ENCODE measurements at regions not wholly inside any gene's neighbourhood (a gene's known extent, or its start where the extent isn't known, plus 50 kb on each side); places are given as distances from the start of the nearest gene placed in this dataset.

GRCh38 chr2:142320067-142320466 lies 189.3 kb upstream of the LRP1B start:
- no peak overlapping the region for H3K4me3 ChIP-seq (ENCODE audit: low read length)
- no peak for DNase-seq (ENCODE audit: low read depth)
- TF ChIP-seq, protein P1, sequence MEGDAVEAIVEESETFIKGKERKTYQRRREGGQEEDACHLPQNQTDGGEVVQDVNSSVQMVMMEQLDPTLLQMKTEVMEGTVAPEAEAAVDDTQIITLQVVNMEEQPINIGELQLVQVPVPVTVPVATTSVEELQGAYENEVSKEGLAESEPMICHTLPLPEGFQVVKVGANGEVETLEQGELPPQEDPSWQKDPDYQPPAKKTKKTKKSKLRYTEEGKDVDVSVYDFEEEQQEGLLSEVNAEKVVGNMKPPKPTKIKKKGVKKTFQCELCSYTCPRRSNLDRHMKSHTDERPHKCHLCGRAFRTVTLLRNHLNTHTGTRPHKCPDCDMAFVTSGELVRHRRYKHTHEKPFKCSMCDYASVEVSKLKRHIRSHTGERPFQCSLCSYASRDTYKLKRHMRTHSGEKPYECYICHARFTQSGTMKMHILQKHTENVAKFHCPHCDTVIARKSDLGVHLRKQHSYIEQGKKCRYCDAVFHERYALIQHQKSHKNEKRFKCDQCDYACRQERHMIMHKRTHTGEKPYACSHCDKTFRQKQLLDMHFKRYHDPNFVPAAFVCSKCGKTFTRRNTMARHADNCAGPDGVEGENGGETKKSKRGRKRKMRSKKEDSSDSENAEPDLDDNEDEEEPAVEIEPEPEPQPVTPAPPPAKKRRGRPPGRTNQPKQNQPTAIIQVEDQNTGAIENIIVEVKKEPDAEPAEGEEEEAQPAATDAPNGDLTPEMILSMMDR (IDR thresholded peaks at IDR 0.05; ENCODE audit: insufficient read depth, low read depth, low read length, missing control alignments): no peak

GRCh38 chr2:142316049-142316448 lies 185.2 kb upstream of the LRP1B start:
- no peak for DNase-seq (ENCODE audit: low read depth)
- TF ChIP-seq, protein P1 (IDR thresholded peaks at IDR 0.05; ENCODE audit: insufficient read depth, low read depth, low read length, missing control alignments): no peak
- no peak overlapping the region for H3K4me3 ChIP-seq (ENCODE audit: low read length)

DNA sequence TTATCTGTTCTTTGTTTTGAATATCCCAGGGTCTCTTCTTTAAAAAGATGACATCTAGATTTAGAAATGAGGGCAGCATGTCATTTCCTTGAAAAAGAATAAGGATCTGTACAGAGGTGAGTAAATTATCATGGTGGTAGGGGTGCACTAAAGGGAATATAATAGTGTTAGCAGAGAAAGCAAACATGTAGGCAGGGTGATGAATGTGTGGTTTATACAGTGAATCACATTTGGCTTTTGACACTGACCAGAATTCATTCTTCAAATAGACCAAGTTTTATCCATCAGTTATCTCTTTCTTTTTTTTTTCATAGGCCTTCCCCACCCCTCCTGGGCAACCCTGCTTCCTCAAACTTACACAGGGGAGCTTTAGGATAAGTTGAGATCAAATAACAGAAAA lies 184.5 kb upstream of the LRP1B start:
- DNase-seq (ENCODE audit: low read depth): no peak
- TF ChIP-seq, protein P1 (IDR thresholded peaks at IDR 0.05; ENCODE audit: insufficient read depth, low read depth, low read length, missing control alignments): no peak
- H3K4me3 ChIP-seq (ENCODE audit: low read length): no peak overlapping the region

- no peak for DNase-seq (ENCODE audit: low read depth)
- H3K4me3 ChIP-seq (ENCODE audit: low read length): no peak overlapping the region
- TF ChIP-seq, protein P1 (IDR thresholded peaks at IDR 0.05; ENCODE audit: insufficient read depth, low read depth, low read length, missing control alignments): no peak
Observed at GRCh38 chr2:142314164-142314563, 183.3 kb upstream of the LRP1B start.

- TF ChIP-seq, protein P1 (IDR thresholded peaks at IDR 0.05; ENCODE audit: insufficient read depth, low read depth, low read length, missing control alignments): no peak
- no peak for DNase-seq (ENCODE audit: low read depth)
- no peak overlapping the region for H3K4me3 ChIP-seq (ENCODE audit: low read length)
Observed at GRCh38 chr2:142310530-142310929, 179.7 kb upstream of the LRP1B start.

DNA sequence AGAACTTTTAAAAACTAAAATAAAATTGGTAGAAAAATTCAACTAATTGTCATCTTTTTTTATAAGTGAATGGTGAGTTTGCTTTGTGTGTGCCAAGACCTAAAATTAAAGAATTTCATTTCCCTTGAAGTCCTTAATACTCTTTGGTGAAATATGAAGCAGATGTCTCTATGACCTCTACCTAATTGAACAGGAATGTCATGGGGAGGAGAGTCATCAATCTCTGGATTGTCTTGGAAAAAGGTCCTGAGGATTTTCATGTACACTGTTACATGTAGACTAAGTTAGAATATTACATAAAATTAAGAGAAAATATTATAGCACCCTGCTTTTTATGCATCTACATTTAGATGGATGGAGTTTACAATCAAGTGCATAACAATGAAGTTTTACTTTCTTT lies 177.9 kb upstream of the LRP1B start:
- TF ChIP-seq, protein P1 (IDR thresholded peaks at IDR 0.05; ENCODE audit: insufficient read depth, low read depth, low read length, missing control alignments): no peak
- no peak overlapping the region for H3K4me3 ChIP-seq (ENCODE audit: low read length)
- no peak for DNase-seq (ENCODE audit: low read depth)

DNA sequence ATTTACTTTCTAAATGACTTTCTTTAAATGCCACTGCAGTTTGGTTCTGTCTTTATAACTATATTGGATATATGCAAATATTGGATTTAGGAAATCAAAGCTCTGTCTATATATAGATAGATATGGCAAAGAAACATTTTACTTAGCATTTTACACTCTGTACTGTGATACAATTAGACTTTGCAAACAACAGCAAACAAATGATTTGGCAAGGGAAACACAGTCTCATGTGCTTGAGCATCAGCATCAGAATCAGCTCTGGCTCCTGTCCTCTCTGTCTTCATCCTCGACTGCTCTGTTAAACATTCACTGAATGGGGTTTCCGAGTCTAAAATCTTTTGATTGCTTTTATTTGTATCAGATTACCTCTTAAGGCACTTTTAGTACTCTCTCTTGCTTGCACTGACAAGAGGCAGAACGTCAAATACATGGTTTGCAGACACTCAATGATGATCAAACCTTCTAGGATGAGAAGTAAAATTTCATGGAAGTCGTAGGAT lies 176.8 kb upstream of the LRP1B start:
- TF ChIP-seq, protein P1 (IDR thresholded peaks at IDR 0.05; ENCODE audit: insufficient read depth, low read depth, low read length, missing control alignments): no peak
- no peak overlapping the region for H3K4me3 ChIP-seq (ENCODE audit: low read length)
- no peak for DNase-seq (ENCODE audit: low read depth)

Measured in epithelial cell of esophagus (primary cell).